GM13977 (cell line): ENCODE measurements at regions not wholly inside any gene's neighbourhood (a gene's known extent, or its start where the extent isn't known, plus 50 kb on each side); places are given as distances from the start of the nearest gene placed in this dataset.
"Not testable (repeated sequence)": the region's sequence is repeated elsewhere in the genome, so short reads cannot be mapped to it uniquely, and the experiment has no call there.

ENCODE experiments used
- DNase-seq: peaks from one replicate; pipeline ENCODE4 v3.0.0; 2012; ENCODE audit warnings: low spot score
- CTCF ChIP-seq: IDR thresholded peaks from 2 replicates; pipeline ENCODE4 v1.5.1; 2012; ENCODE audit warnings: mild to moderate bottlenecking, control low read depth; ENCODE audit not compliant: insufficient read depth; ENCODE audit errors: extremely low read depth, missing control alignments
- in situ Hi-C: fragments of 300-500 bp; cut with MboI; formaldehyde crosslinking; loops from one replicate; pipeline ENCODE4 v1.12.0; 2022; ENCODE audit warnings: low sequenced_read_pairs, low pct_unique_long_range_greater_than_20kb, mixed read lengths, inconsistent platforms; ENCODE audit not compliant: unreplicated experiment

- TF ChIP-seq CTCF = no peak
- in situ Hi-C loops = no loop called here
- DNase-seq = no peak
These were observed 391.6 kb downstream of the DMRTA1 start for GRCh38 chr9:22838266-22838665.

- in situ Hi-C loops = no loop called here
- no peak for TF ChIP-seq CTCF
- DNase-seq = no peak
These were observed 394.0 kb downstream of the DMRTA1 start for GRCh38 chr9:22840641-22841040.

GRCh38 chr9:22845243-22845642 is 398.6 kb downstream of the DMRTA1 start:
- DNase-seq, in situ Hi-C loops: not testable (repeated sequence)

- no peak for TF ChIP-seq CTCF
- in situ Hi-C loops = no loop called here
These were observed 409.4 kb downstream of the DMRTA1 start for GRCh38 chr9:22855980-22856379.

GRCh38 chr9:22857316-22857715 is 410.7 kb downstream of the DMRTA1 start:
- no peak for TF ChIP-seq CTCF
- DNase-seq = no peak
- in situ Hi-C loops = no loop called here

More at GRCh38 chr9:22855980-22856379, 409.4 kb downstream of the DMRTA1 start:
- DNase-seq = no peak

GRCh38 chr9:22863106-22863505 is 416.5 kb downstream of the DMRTA1 start:
- DNase-seq = no peak
- in situ Hi-C loops = no loop called here
- TF ChIP-seq CTCF = no peak

- DNase-seq = no peak
- in situ Hi-C loops = no loop called here
- no peak for TF ChIP-seq CTCF
These were observed 417.1 kb downstream of the DMRTA1 start for GRCh38 chr9:22863736-22864135.
